Neural cell (in vitro differentiated cells): ENCODE measurements at regions not wholly inside any gene's neighbourhood (a gene's known extent, or its start where the extent isn't known, plus 50 kb on each side); places are given as distances from the start of the nearest gene placed in this dataset.

Source experiments
- EP300 ChIP-seq: fragments of 450-650 bp; conservative IDR thresholded peaks from 2 replicates; pipeline ENCODE4 v1.6.1; 2014; ENCODE audit warnings: antibody characterized with exemption, mild to moderate bottlenecking, moderate library complexity; ENCODE audit not compliant: poor library complexity, severe bottlenecking
- MXI1 ChIP-seq: fragments of 450-650 bp; conservative IDR thresholded peaks from 2 replicates; pipeline ENCODE4 v1.6.1; 2014; ENCODE audit warnings: antibody characterized with exemption, mild to moderate bottlenecking; ENCODE audit not compliant: poor library complexity, severe bottlenecking
- POLR2AphosphoS5 ChIP-seq: IDR thresholded peaks from 2 replicates; pipeline ENCODE4 v1.6.1; 2012
- TF ChIP-seq, protein P1 (sequence below): fragments of 450-650 bp; IDR thresholded peaks from 2 replicates; pipeline ENCODE4 v1.5.1; 2014; ENCODE audit warnings: antibody characterized with exemption, mild to moderate bottlenecking, moderate library complexity; ENCODE audit not compliant: poor library complexity, severe bottlenecking
- TF ChIP-seq, protein P2 (sequence below): IDR thresholded peaks from 2 replicates; pipeline ENCODE4 v1.6.1; 2012; ENCODE audit warnings: borderline replicate concordance

DNA sequence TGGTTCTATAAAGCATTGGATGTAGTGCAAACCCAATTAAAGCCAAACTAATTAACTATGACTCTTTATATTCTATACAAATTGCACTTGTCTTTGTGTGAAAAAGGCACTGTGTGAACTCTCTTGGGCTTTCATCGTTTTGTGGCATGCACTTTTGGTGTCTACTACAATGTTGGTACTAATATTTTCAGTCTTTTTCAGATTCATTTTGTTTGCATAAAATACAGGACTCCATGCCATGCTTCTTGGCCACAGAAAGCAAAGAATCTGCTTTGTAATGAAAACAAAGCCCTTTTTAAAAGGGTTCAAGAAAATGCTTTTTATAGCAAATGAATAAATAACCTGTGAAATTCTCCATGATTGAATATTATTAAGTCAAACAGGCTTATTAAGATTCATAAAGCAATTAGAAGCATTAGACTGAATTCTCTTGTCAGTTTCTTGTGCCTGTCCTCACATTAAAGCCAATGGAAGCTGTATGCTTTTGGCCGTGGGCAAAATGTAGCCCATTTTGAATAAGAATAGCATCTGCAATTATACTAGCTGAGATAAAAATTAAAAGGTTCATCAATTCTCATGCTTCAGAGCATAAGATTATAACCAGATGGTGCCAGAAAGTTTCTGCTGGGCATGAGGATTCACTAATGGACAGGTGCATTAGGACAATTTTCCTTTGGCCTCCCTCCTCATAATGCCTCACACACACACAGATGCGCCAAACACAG is 1665.2 kb downstream of the SUCLG1 start:
- TF ChIP-seq, protein P1, sequence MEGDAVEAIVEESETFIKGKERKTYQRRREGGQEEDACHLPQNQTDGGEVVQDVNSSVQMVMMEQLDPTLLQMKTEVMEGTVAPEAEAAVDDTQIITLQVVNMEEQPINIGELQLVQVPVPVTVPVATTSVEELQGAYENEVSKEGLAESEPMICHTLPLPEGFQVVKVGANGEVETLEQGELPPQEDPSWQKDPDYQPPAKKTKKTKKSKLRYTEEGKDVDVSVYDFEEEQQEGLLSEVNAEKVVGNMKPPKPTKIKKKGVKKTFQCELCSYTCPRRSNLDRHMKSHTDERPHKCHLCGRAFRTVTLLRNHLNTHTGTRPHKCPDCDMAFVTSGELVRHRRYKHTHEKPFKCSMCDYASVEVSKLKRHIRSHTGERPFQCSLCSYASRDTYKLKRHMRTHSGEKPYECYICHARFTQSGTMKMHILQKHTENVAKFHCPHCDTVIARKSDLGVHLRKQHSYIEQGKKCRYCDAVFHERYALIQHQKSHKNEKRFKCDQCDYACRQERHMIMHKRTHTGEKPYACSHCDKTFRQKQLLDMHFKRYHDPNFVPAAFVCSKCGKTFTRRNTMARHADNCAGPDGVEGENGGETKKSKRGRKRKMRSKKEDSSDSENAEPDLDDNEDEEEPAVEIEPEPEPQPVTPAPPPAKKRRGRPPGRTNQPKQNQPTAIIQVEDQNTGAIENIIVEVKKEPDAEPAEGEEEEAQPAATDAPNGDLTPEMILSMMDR: no peak
- TF ChIP-seq MXI1 (no peak), POLR2AphosphoS5 (no peak), EP300 (no peak)
- TF ChIP-seq, protein P2, sequence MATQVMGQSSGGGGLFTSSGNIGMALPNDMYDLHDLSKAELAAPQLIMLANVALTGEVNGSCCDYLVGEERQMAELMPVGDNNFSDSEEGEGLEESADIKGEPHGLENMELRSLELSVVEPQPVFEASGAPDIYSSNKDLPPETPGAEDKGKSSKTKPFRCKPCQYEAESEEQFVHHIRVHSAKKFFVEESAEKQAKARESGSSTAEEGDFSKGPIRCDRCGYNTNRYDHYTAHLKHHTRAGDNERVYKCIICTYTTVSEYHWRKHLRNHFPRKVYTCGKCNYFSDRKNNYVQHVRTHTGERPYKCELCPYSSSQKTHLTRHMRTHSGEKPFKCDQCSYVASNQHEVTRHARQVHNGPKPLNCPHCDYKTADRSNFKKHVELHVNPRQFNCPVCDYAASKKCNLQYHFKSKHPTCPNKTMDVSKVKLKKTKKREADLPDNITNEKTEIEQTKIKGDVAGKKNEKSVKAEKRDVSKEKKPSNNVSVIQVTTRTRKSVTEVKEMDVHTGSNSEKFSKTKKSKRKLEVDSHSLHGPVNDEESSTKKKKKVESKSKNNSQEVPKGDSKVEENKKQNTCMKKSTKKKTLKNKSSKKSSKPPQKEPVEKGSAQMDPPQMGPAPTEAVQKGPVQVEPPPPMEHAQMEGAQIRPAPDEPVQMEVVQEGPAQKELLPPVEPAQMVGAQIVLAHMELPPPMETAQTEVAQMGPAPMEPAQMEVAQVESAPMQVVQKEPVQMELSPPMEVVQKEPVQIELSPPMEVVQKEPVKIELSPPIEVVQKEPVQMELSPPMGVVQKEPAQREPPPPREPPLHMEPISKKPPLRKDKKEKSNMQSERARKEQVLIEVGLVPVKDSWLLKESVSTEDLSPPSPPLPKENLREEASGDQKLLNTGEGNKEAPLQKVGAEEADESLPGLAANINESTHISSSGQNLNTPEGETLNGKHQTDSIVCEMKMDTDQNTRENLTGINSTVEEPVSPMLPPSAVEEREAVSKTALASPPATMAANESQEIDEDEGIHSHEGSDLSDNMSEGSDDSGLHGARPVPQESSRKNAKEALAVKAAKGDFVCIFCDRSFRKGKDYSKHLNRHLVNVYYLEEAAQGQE: no peak
